ENCODE measurements at regions not wholly inside any gene's neighbourhood (a gene's known extent, or its start where the extent isn't known, plus 50 kb on each side); places are given as distances from the start of the nearest gene placed in this dataset.

DNA sequence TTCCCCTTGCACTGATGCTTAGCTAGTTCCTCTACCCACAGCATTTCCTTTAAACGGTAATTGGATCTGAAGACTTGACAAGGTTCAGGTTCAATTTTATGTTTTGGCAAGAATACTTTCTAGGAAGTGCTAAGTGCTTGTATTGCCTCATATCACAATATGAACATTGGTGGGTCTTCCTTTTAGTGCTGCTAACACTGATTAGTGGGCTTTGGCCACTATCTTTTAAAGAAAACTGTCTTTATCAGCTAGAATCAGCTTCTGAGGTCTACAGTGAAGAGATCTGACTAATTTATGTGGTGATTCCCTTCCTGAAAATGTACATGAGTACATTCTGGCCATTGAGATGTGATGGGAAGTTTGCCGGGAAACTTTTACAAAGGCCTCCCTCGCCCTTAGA is 316.7 kb upstream of the KLF3 start:
- no peak for DNase-seq

- DNase-seq = no peak
These were observed 309.6 kb upstream of the KLF3 start for GRCh38 chr4:38354421-38354820.

DNA sequence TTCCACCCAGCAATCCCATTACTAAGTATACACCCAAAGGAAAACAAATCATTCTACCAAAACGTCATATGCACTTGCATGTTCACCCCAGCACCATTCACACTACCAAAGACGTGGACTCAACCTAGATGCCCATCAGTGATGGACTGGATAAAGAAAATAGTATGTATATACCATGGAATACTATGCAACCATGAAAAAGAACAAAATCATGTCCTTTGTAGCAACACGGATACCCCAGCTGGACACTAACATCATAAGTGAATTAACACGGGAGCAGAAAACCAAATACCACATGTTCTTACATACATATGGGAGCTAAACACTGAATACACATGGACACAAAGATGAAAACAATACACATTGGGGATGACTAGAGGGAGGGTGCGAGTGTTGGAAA is 309.1 kb upstream of the KLF3 start:
- DNase-seq = no peak

- DNase-seq = no peak
These were observed 307.3 kb upstream of the KLF3 start for GRCh38 chr4:38356686-38357085.

DNA sequence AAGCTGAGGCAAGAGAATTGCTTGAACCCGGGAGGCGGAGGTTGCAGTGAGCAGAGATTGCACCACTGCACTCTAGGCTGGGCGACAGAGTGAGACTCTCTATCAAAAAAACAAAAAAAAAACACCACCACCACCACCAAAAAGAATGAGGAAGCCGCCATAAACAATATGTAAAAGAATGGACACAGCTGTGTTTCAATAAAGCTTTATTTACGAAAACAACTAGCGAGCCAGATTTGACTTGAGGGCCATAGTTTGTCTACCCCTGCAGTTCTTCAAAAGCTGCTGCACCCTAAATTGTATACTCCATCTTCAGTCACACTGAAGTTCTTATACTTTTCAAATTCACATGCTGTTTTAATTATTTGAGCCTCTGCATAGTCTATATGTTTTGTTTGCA is 306.5 kb upstream of the KLF3 start:
- DNase-seq = no peak

DNA sequence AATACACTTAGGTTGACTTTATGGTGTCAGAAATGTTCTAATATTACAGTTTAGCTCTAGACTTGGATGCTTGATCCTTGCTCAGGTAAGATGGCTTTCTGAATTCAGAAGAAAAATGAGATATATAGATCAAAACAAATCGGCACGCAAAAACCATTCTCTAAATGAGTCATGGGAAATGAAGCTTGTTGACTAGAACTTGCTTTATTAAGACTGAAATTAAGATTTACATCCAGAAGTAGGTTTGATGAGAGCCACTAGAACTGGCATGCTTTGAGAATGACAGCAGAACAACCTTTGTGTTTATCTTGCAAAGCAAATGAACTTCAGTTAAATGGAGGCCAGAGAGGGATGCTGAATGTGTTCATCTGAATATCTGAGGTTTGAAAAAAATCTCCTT is 304.9 kb upstream of the KLF3 start:
- DNase-seq = no peak

DNA sequence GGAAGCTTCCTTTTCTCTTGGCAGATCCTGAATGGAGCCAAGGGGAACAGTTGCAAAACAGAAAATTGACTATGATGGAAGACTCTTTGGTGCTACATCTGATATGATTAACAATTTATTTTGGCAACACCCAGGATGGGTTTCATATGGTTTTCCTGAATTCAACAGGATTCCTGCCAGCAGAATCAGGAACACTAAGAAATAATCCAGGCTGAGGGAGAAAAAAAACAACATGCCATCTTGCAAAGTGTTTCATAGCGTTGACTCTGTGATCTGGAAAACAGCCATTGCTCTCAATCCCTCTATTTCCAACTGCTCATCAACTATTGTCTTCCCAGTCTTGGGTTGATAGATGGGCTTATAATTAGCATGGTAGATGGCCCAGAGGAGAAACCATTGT is 303.8 kb upstream of the KLF3 start:
- DNase-seq = no peak

- no peak for DNase-seq
These were observed 299.5 kb upstream of the KLF3 start for GRCh38 chr4:38364383-38364963.

DNA sequence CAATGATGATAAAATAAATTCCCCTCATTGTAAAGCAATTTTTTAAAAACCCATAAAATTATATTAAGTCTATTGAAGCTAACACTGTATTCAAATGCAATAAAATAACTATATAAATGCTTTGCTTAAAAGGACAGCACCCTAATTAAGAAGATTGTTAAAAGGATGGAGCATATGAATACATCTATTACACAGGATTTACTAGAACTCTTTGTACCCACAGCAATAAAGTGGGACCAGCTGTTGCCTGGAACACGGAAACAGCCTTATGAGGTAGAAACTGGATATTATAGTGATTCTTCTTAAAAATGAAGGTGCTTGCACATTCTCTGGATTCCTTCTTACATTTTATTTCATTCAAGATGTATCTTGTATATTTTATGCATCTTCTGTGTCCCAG is 298.7 kb upstream of the KLF3 start:
- DNase-seq = no peak

GRCh38 chr4:38365748-38366310 is 298.2 kb upstream of the KLF3 start:
- DNase-seq = no peak

- DNase-seq = no peak
These were observed 297.5 kb upstream of the KLF3 start for GRCh38 chr4:38366456-38366855.

DNA sequence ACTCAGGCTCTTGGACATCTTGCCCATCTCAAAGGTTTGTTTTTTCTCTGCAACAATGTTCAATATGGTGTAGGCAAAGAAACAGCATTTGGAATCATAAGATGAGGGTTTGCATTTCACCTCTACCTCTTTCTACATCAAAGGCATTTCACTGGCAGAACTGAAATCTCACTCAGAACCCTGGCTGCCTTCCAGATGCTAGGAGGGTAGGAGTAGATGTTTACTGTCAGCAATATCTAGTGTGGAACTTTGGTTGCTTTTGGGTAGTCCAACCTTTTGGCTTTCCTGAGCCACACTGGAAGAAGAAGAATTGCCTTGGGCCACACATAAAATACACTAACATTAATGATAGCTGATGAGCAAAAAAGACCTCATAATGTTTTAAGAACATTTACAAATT is 297.0 kb upstream of the KLF3 start:
- no peak for DNase-seq

GRCh38 chr4:38367642-38368174 is 296.3 kb upstream of the KLF3 start:
- no peak for DNase-seq

DNA sequence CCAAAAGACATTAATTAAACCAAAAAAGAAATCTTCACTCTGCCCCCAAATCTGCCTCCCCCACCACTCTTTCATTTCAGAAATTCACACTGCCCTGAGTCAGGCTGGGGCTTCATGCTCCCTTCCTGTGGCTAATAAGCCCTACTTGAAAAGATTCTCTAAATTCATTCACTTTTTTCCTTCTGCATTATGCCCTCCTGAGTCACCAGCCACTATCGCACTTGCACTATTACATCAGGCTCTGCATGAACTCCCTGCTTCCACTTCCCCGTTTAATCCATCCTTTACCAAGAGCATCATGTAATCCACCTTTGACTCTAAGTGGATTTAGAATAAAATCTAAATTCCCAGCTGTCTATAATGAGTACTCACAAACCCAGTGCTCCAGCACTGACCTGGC is 295.4 kb upstream of the KLF3 start:
- DNase-seq = peak; percentile 75

DNA sequence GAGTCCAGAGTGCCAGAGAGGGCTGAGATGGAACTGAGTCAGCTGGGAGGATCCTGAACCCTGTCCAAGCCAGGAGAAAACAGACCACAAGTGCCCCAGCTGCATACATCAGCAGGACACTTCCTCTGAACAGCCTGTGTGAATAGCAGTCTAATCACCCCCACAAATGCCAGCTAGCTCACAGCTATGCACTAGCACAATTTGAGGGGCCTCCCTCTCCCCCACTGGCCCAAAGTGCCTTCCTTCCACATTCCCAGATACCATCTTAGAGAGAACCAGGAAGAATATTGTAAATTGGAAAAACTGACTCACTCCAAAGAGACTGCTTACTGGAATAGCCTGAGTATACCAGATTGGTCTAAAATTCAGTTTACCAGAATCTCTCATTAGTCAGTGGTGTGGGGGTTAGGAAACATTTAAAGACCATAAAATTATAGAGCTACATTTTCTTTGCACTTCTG is 292.6 kb upstream of the KLF3 start:
- DNase-seq = no peak

DNA sequence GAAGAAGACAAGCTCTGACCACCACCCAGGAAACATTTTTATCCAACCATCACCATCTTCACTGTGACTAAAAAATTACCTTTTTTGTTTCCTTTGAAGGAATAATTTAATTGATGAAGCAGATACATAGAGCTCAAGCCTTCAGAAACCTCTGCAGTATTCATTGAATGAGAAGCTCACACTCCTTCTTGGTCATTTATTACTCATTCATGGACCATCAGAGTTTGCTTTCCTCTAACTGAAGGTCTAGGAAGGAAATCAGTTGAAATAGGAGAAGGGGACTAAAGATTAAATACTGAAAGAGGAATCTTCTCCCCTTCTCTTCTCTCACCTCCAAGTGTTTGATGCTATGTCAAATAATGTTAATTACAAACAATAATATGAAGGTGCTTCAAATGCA is 290.6 kb upstream of the KLF3 start:
- no peak for DNase-seq

DNA sequence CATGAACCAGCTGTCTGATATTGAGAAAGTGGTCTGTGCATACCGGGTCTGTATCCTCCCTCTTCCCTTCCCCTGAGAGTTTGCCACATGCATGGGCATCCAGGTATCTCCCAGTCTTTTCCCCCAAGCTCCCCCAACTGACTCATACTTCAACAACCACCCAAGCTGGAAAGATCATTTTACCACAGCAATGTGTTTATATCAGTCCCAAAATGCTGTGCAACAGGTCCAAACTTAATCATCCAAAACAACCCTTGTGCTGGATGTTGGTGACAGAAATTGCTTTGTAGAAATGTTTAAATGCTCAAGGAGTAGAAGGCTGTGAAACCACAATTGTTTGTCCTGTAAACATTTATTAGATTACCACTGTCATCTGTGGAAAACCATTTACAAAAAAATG is 286.8 kb upstream of the KLF3 start:
- no peak for DNase-seq

DNA sequence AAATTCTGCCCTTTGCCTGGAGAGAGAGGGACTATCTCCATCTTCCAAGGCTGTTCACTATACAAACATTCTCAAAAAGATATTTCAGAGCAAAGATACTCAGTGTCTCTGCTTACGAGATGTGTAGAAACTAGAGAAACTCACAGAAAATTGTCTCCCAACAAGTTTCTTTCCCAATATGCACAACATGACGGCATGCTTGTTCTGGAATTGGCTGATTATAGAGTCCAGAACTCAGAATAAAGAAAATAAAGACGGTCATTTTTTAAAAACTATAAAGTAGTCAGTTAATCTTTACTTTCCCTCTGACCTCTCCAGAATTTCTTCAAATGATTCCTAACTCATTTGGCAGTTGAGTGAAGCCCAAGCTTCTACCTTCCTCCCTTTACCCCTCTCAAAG is 285.5 kb upstream of the KLF3 start:
- no peak for DNase-seq

DNA sequence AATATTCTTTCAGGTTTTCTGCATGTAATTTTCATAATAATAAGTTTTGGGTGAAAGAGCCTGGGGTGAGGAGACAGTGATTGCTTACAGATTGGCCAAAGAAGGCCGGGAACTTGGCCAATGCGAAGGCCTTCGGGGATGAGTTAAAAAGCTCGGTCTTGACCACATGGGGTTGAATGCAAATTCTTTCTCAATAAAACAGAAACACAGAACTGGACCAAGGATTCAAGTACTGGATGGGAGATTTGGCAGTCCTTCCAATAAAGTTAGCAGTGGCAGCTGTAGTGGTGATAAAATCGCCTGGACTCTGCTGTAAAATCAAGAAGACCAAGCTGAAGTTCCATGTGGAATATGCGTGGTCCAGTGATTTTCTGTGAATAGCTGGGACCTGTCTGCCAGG is 282.2 kb upstream of the KLF3 start:
- DNase-seq = no peak

DNA sequence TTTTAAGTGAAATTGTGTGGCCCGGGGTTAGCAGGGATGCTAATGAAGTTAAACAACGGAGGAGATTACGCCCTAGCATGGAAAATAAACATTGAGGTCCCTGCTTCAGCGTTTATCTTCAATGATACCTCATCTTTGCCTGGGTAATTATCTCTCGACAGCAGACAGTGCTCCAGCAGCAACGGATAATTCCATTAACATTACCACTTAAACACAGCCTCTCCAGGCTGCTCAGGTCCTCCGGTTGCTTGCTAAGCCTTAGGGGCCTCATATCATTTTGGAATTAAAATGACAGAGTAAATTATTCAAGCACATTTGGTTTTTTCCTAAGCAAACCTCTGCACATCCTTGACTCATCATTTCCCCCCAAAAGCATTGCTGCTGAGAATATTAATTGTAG is 281.5 kb upstream of the KLF3 start:
- DNase-seq = no peak

GRCh38 chr4:38383646-38384121 is 280.3 kb upstream of the KLF3 start:
- no peak for DNase-seq

DNA sequence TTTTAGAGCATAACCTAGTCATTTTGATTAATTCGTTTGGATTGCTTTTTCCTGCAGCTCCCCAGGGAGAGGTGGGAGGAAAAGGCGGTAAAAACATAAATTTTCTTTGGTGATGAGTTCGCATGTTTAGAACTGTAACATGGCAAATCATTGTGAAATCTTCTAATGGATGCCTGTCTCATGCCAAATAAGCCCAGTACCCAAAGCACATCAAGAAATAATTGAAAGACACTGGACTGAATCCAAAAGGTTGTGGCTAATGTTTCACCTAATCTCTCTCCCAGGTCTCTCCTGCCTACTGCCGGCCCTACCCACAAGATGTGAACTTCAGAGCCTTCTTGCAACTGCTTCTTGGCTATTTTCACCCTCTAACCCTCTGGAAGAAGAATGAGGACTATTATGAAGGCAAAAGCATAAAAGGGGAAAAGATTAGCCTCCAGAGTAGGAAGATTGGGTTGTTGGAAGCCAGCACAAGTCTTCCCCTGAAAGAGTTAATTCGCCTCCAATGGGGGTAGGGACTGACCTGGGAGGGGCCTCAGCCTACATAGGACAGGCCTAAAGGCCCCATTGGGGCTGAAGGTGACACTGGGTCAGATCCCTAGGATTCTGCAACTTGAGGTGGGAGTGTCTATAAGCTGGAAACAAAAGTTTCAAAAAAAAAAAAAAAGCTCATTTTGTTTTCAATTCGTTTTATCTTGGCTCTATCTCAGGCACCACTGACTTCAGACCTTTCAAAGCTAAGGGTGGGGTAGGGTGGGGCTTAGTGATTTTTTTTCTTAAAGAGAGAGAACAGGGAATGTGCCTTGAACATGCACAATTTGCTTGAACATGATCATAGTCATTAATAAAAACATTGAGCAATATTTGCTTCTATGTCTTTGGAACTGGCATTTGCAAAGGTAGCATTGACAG is 278.6 kb upstream of the KLF3 start:
- no peak for DNase-seq

DNA sequence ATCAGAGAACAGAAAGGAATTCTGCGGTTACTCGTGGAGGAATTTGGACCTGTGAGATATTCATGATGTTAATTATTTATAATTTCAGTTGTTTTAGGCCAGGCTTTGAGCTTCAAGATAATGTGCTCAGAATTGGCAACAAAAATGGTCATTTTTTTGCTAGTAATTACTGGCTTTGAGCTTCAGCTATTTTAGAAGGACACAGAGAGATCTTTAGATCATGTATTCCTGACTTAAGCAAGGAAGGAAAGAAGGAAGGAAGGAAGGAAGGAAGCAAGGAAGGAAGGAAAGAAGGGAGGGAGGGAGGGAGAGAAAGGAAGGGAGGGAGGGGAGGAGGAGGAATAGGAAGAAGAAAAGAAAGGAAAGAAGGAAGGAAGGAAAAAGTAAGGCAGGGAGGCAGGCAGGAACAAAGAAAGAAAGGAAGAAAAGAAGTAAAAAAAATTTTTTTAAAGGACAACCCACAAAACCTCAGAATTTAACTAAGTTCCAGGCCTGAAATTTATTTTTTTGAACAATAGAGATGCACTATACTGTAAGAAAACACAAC is 277.9 kb upstream of the KLF3 start:
- no peak for DNase-seq
